Keratinocyte (primary cell): ENCODE measurements at regions not wholly inside any gene's neighbourhood (a gene's known extent, or its start where the extent isn't known, plus 50 kb on each side); places are given as distances from the start of the nearest gene placed in this dataset.

Experiments used
- DNase-seq: peaks from one replicate; pipeline ENCODE4 v3.0.0-alpha.2; 2011; ENCODE audit warnings: low read depth, missing footprints, low spot score
- FAIRE-seq: peaks from 2 replicates; lab custom pipeline; 2011; peaks lifted over from hg19 to GRCh38; lab: Jason Lieb, UNC
- H2AFZ ChIP-seq: 2 replicates; pipeline ENCODE4 v1.6.0; 2012; ENCODE audit warnings: low read length, control low read depth, inconsistent platforms; ENCODE audit not compliant: control insufficient read depth
- H3K27ac ChIP-seq: 2 replicates; pipeline ENCODE4 v1.5.1; 2011; ENCODE audit warnings: low read length; ENCODE audit not compliant: control insufficient read depth, insufficient read depth
- H3K27me3 ChIP-seq: 3 replicates; pipeline ENCODE4 v1.6.0; 2011; ENCODE audit warnings: low read length; ENCODE audit not compliant: control insufficient read depth, insufficient read depth; ENCODE audit errors: extremely low read depth
- H3K36me3 ChIP-seq, 2 experiments: 2 replicates in 1 of 2; 3 replicates in 1 of 2; pipeline ENCODE4 v1.5.1; 2011; ENCODE audit warnings: low read length in 2 of 2, mild to moderate bottlenecking in 1 of 2; ENCODE audit not compliant: control insufficient read depth in 2 of 2, insufficient read depth in 2 of 2; ENCODE audit errors: extremely low read depth in 1 of 2
- H3K4me1 ChIP-seq: 3 replicates; pipeline ENCODE4 v1.5.1; 2011; ENCODE audit warnings: low read length; ENCODE audit not compliant: control insufficient read depth, insufficient read depth; ENCODE audit errors: extremely low read depth
- H3K4me2 ChIP-seq: 3 replicates; pipeline ENCODE4 v1.6.0; 2011; ENCODE audit warnings: low read depth, low read length; ENCODE audit not compliant: control insufficient read depth, insufficient read depth; ENCODE audit errors: extremely low read depth
- H3K4me3 ChIP-seq, 3 experiments: fragments of 200-600 bp in 1 of 3; sonication (generic) in 1 of 3; 2 replicates in 2 of 3; 3 replicates in 1 of 3; pipeline ENCODE4 v1.5.1; 2011 to 2016; ENCODE audit warnings: low read length in 3 of 3, mild to moderate bottlenecking in 3 of 3, control low read depth in 2 of 3, inconsistent platforms in 1 of 3, low read depth in 1 of 3, mixed read lengths in 1 of 3, mixed run types in 1 of 3, moderate library complexity in 1 of 3; ENCODE audit not compliant: control insufficient read depth in 2 of 3, insufficient read depth in 2 of 3; ENCODE audit errors: extremely low read depth in 1 of 3
- H3K79me2 ChIP-seq: 2 replicates; pipeline ENCODE4 v1.6.0; 2012; ENCODE audit warnings: low read length; ENCODE audit not compliant: control insufficient read depth, insufficient read depth
- H3K9ac ChIP-seq: 3 replicates; pipeline ENCODE4 v1.6.0; 2011; ENCODE audit warnings: low read length; ENCODE audit not compliant: control insufficient read depth, insufficient read depth; ENCODE audit errors: extremely low read depth
- H3K9me1 ChIP-seq: 3 replicates; pipeline ENCODE4 v1.6.0; 2011; ENCODE audit warnings: low read length; ENCODE audit not compliant: control insufficient read depth, insufficient read depth; ENCODE audit errors: extremely low read depth
- H3K9me3 ChIP-seq: 2 replicates; pipeline ENCODE4 v1.5.1; 2012; ENCODE audit warnings: low read depth, low read length; ENCODE audit not compliant: control insufficient read depth
- H4K20me1 ChIP-seq: 3 replicates; pipeline ENCODE4 v1.6.0; 2011; ENCODE audit warnings: low read length; ENCODE audit not compliant: control insufficient read depth, insufficient read depth; ENCODE audit errors: extremely low read depth
- EZH2 ChIP-seq: IDR thresholded peaks from one replicate; pipeline ENCODE4 v1.6.1; 2012; ENCODE audit warnings: inconsistent platforms, mild to moderate bottlenecking, low read length, moderate library complexity
- dilution Hi-C: fragments of 300-500 bp; cut with MboI; formaldehyde crosslinking; loops from one replicate; pipeline ENCODE4 v1.7.0; 2020; ENCODE audit warnings: low sequenced_read_pairs; ENCODE audit not compliant: extremely low pct_ligation_motif_present
- TF ChIP-seq, protein P1 (sequence below), 3 experiments: IDR thresholded peaks in 1 of 3; conservative IDR thresholded peaks in 1 of 3; optimal IDR thresholded peaks in 1 of 3; 2 replicates in 2 of 3; 3 replicates in 1 of 3; pipeline versions ENCODE3 to v1.5.1; 2011; ENCODE audit warnings: low read length in 3 of 3, mild to moderate bottlenecking in 3 of 3, moderate library complexity in 2 of 3, control low read depth in 1 of 3, inconsistent platforms in 1 of 3; ENCODE audit not compliant: insufficient read depth in 2 of 3; ENCODE audit errors: extremely low read depth in 1 of 3

DNA sequence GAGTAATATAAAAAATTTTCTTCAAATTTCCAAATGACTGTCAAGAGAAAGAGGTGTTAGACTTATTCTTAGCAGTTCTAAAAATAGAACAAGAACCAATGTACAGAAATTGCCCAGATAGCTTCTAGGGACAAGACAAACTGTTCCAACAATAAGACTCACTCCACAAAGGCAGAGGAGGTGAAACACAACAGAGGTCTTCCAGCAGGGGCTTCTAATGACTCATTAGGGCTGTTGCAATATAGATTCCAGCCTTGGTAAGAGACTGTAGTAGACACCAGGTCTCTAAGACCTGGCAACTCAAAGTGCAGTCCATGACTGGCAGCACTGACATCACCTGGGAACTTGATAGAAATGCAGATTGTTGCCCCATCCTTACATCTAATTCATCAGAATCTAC, 134.6 kb upstream of the VLDLR start:
- Histone ChIP-seq H3K9me1 (no peaks in the 10 kb centered on the region), H3K79me2 (no peaks in the 10 kb centered on the region), H3K9me3 (no peaks in the 10 kb centered on the region), H3K9ac (no peak overlapping the region), H3K27ac (no peak overlapping the region), H4K20me1 (no peaks in the 10 kb centered on the region), H3K4me3 (no peak overlapping the region), H2AFZ (no peak overlapping the region), H3K27me3 (no peaks in the 10 kb centered on the region), H3K4me1 (no peaks in the 10 kb centered on the region), H3K36me3 (no peaks in the 10 kb centered on the region), H3K4me2 (no peak overlapping the region)
- dilution Hi-C loops = no loop called here
- DNase-seq (no peak), FAIRE-seq (no peak)
- TF ChIP-seq, protein P1, sequence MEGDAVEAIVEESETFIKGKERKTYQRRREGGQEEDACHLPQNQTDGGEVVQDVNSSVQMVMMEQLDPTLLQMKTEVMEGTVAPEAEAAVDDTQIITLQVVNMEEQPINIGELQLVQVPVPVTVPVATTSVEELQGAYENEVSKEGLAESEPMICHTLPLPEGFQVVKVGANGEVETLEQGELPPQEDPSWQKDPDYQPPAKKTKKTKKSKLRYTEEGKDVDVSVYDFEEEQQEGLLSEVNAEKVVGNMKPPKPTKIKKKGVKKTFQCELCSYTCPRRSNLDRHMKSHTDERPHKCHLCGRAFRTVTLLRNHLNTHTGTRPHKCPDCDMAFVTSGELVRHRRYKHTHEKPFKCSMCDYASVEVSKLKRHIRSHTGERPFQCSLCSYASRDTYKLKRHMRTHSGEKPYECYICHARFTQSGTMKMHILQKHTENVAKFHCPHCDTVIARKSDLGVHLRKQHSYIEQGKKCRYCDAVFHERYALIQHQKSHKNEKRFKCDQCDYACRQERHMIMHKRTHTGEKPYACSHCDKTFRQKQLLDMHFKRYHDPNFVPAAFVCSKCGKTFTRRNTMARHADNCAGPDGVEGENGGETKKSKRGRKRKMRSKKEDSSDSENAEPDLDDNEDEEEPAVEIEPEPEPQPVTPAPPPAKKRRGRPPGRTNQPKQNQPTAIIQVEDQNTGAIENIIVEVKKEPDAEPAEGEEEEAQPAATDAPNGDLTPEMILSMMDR (optimal IDR thresholded peaks at IDR 0.05 in 1 of 3, IDR thresholded peaks at IDR 0.05 in 1 of 3, conservative IDR thresholded peaks at IDR 0.05 in 1 of 3; ENCODE audit: extremely low read depth in 1 of 3, insufficient read depth in 2 of 3, low read length in 3 of 3) = no peak
- TF ChIP-seq EZH2 = no peak

DNA sequence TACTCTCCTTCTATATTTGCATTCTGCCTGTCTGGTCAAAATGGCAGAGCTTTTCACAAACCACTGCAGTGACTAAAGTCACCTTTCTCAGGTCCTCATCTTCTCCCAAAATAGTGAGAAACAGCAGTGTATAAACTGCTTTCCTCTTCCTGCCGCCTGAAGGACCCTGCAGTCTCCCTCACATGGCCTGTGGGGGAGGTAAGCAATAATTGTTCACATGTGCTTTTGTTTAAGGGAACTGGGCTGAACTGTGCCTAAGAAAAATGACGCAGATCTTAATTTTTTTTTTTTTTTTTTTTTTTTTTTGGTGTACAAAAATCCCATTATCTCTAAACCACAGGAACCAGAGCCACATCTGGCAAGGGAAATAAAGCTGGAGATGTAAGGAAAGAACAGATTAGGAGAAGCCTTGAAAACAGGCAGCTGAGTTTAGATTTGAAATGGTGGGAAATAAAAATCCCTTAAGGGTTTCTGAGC, 131.7 kb upstream of the VLDLR start:
- H3K9me3 ChIP-seq = no peaks in the 10 kb centered on the region
- H3K79me2 ChIP-seq = no peaks in the 10 kb centered on the region
- FAIRE-seq (no peak), DNase-seq (no peak)
- H4K20me1 ChIP-seq = no peaks in the 10 kb centered on the region
- dilution Hi-C loops = no loop called here
- no peak overlapping the region for H3K27ac ChIP-seq
- H3K9me1 ChIP-seq = no peaks in the 10 kb centered on the region
- H3K4me3 ChIP-seq = no peak overlapping the region
- no peaks in the 10 kb centered on the region for H3K4me1 ChIP-seq
- TF ChIP-seq, protein P1 (optimal IDR thresholded peaks at IDR 0.05 in 1 of 3, IDR thresholded peaks at IDR 0.05 in 1 of 3, conservative IDR thresholded peaks at IDR 0.05 in 1 of 3; ENCODE audit: extremely low read depth in 1 of 3, insufficient read depth in 2 of 3, low read length in 3 of 3) = no peak
- TF ChIP-seq EZH2 = no peak
- no peak overlapping the region for H3K9ac ChIP-seq
- no peak overlapping the region for H3K4me2 ChIP-seq
- no peak overlapping the region for H2AFZ ChIP-seq
- no peaks in the 10 kb centered on the region for H3K36me3 ChIP-seq
- H3K27me3 ChIP-seq = no peaks in the 10 kb centered on the region
